ENCODE measurements at regions not wholly inside any gene's neighbourhood (a gene's known extent, or its start where the extent isn't known, plus 50 kb on each side); places are given as distances from the start of the nearest gene placed in this dataset.

DNA sequence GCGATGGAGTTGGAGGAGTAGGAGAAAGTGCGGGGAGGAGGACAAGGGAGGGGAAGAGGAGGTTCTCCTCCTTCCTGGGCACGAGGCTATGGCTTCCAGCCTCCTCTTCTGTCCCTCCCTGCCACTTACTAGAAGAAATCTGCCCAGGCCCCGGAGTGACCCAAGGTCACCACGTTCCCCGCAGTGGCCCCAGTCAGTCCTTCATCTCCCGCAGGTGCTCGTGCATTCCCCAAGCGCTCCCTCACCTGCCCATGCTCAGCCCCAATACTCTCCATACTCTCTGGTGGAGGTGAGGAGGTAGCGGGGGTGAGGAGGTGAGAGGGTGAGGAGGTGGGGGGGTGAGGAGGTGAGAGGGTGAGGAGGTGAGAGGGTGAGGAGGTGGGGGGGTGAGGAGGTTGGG, 85.4 kb downstream of the CCDC185 start:
- Histone ChIP-seq H3K9me3 (ENCODE audit: low read depth) (no peaks in the 10 kb centered on the region), H3K4me1 (ENCODE audit: insufficient read depth) (no peaks in the 10 kb centered on the region), H3K36me3 (replicated peaks; ENCODE audit: insufficient read depth, low read depth) (no peaks in the 10 kb centered on the region), H2AFZ (no peak overlapping the region), H3K27ac (no peak overlapping the region), H3K4me2 (no peak overlapping the region), H3K4me3 (no peak overlapping the region), H3K9me2 (replicated peaks; ENCODE audit: insufficient read depth) (no peaks in the 10 kb centered on the region), H3K27me3 (peaks cover 11% of the 10 kb centered on the region), H3K79me2 (no peaks in the 10 kb centered on the region), H4K20me1 (ENCODE audit: insufficient read depth, poor library complexity, severe bottlenecking) (no peaks in the 10 kb centered on the region)
- TF ChIP-seq EZH2phosphoT487 (IDR thresholded peaks at IDR 0.05; ENCODE audit: low read depth, severe bottlenecking, unreplicated experiment) = no peak
- TF ChIP-seq, protein P1, sequence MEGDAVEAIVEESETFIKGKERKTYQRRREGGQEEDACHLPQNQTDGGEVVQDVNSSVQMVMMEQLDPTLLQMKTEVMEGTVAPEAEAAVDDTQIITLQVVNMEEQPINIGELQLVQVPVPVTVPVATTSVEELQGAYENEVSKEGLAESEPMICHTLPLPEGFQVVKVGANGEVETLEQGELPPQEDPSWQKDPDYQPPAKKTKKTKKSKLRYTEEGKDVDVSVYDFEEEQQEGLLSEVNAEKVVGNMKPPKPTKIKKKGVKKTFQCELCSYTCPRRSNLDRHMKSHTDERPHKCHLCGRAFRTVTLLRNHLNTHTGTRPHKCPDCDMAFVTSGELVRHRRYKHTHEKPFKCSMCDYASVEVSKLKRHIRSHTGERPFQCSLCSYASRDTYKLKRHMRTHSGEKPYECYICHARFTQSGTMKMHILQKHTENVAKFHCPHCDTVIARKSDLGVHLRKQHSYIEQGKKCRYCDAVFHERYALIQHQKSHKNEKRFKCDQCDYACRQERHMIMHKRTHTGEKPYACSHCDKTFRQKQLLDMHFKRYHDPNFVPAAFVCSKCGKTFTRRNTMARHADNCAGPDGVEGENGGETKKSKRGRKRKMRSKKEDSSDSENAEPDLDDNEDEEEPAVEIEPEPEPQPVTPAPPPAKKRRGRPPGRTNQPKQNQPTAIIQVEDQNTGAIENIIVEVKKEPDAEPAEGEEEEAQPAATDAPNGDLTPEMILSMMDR (IDR thresholded peaks at IDR 0.05; ENCODE audit: poor library complexity) = no peak
- TF ChIP-seq EZH2 (IDR thresholded peaks at IDR 0.05; ENCODE audit: borderline replicate concordance) = no peak
- peak; percentile 18 for DNase-seq (ENCODE audit: low spot score)
- WGBS (ENCODE audit: low lambda C conversion rate, missing lambda C conversion rate) = 89% methylated on average over 10 of the region's 10 CpGs

DNA sequence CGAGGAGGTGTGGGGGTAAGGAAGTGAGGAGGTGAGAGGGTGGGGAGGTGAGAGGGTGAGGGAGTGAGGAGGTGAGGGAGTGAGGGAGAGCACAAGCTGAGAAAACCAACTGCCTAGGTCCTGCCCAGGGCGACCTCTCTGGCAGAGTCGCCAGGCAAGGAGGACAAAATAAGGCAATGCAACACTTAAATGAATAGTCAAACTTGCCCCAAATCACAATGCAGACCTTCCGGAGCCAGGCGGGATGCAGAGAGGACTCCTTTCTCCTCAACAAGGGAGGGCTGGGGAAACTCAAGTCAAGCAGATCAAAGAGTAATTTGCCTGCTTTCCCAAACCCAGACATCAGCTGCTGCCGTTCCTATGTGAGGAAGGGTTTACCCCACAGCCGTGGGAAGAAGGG, 86.0 kb downstream of the CCDC185 start:
- no peaks in the 10 kb centered on the region for H3K36me3 ChIP-seq (replicated peaks; ENCODE audit: insufficient read depth, low read depth)
- no peak overlapping the region for H2AFZ ChIP-seq
- H3K4me2 ChIP-seq = no peak overlapping the region
- 45% methylated on average over 6 of the region's 7 CpGs for WGBS (ENCODE audit: low lambda C conversion rate, missing lambda C conversion rate)
- H3K4me3 ChIP-seq = no peak overlapping the region
- H4K20me1 ChIP-seq (ENCODE audit: insufficient read depth, poor library complexity, severe bottlenecking) = no peaks in the 10 kb centered on the region
- peaks cover 11% of the 10 kb centered on the region for H3K27me3 ChIP-seq
- no peaks in the 10 kb centered on the region for H3K9me2 ChIP-seq (replicated peaks; ENCODE audit: insufficient read depth)
- H3K4me1 ChIP-seq (ENCODE audit: insufficient read depth) = no peaks in the 10 kb centered on the region
- no peak overlapping the region for H3K27ac ChIP-seq
- no peak for DNase-seq (ENCODE audit: low spot score)
- H3K79me2 ChIP-seq = no peaks in the 10 kb centered on the region
- H3K9me3 ChIP-seq (ENCODE audit: low read depth) = no peaks in the 10 kb centered on the region
- TF ChIP-seq, protein P1 (IDR thresholded peaks at IDR 0.05; ENCODE audit: poor library complexity) = no peak
- TF ChIP-seq EZH2 (IDR thresholded peaks at IDR 0.05; ENCODE audit: borderline replicate concordance) = no peak
- no peak for TF ChIP-seq EZH2phosphoT487 (IDR thresholded peaks at IDR 0.05; ENCODE audit: low read depth, severe bottlenecking, unreplicated experiment)

DNA sequence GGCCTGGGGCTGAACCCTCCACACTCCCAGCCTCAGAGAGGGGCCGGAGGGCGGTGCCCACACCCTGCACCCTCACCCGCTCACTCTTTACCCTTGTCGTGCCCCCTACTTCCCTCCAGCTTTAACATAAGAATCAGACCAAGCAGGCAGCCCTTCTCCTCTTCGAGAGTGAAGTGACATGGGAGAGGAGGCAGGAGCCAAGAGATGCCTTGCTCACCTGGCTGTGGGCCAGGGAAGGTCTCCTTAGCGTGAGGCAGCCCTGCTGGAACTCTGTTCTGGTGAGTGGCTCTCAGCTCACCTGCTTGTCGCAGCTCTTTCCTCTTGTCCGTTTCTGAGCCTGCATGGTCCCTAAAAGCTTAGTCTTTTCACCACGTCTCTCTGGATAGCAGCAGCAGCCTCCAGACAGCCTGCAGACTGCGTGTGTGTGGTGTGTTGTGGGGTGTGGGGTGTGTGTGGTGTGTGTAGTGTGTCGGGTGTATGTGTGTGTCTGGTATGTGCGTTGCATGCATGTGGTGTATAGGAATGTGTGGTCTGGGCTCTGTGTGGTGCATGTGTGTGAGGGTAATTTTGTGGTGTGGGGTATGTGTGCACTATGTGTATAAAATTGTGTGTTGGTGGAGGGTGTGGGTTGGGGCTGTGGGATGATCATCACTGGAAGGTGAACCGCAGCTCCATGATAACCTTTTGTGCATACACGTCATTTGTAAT, 86.7 kb downstream of the CCDC185 start:
- no peaks in the 10 kb centered on the region for H3K9me2 ChIP-seq (replicated peaks; ENCODE audit: insufficient read depth)
- H3K9me3 ChIP-seq (ENCODE audit: low read depth) = no peaks in the 10 kb centered on the region
- 53% methylated on average over 14 of the region's 14 CpGs for WGBS (ENCODE audit: low lambda C conversion rate, missing lambda C conversion rate)
- no peak for TF ChIP-seq EZH2phosphoT487 (IDR thresholded peaks at IDR 0.05; ENCODE audit: low read depth, severe bottlenecking, unreplicated experiment)
- TF ChIP-seq EZH2 (IDR thresholded peaks at IDR 0.05; ENCODE audit: borderline replicate concordance) = no peak
- TF ChIP-seq, protein P1 (IDR thresholded peaks at IDR 0.05; ENCODE audit: poor library complexity) = no peak
- peak; percentile 21 for DNase-seq (ENCODE audit: low spot score)
- no peaks in the 10 kb centered on the region for H3K79me2 ChIP-seq
- H2AFZ ChIP-seq = no peak overlapping the region
- H3K4me3 ChIP-seq = no peak overlapping the region
- no peak overlapping the region for H3K27ac ChIP-seq
- H3K27me3 ChIP-seq = peaks cover 11% of the 10 kb centered on the region
- no peak overlapping the region for H3K4me2 ChIP-seq
- H4K20me1 ChIP-seq (ENCODE audit: insufficient read depth, poor library complexity, severe bottlenecking) = no peaks in the 10 kb centered on the region
- H3K4me1 ChIP-seq (ENCODE audit: insufficient read depth) = no peaks in the 10 kb centered on the region
- H3K36me3 ChIP-seq (replicated peaks; ENCODE audit: insufficient read depth, low read depth) = no peaks in the 10 kb centered on the region
